ENCODE measurements at regions not wholly inside any gene's neighbourhood (a gene's known extent, or its start where the extent isn't known, plus 50 kb on each side); places are given as distances from the start of the nearest gene placed in this dataset.

- Histone ChIP-seq H3K27me3 (replicated peaks; ENCODE audit: control insufficient read depth, insufficient read depth, low read length) (no peaks in the 10 kb centered on the region), H3K4me3 (ENCODE audit: low read depth, low read length) (no peak overlapping the region), H3K36me3 (ENCODE audit: control insufficient read depth, insufficient read depth, low read length) (no peaks in the 10 kb centered on the region), H3K4me1 (no peaks in the 10 kb centered on the region), H3K9me3 (no peaks in the 10 kb centered on the region)
- H3K9me3 Mint-ChIP-seq (ENCODE audit: unreplicated experiment) = no peaks in the 10 kb centered on the region
- intact Hi-C loops (cut with micrococcal nuclease; ENCODE audit: unreplicated experiment) = no loop called here
- no peaks in the 10 kb centered on the region for H3K36me3 Mint-ChIP-seq (ENCODE audit: insufficient read depth, unreplicated experiment)
- CTCF ChIA-PET = no interaction called here
- H3K4me1 Mint-ChIP-seq (ENCODE audit: low read depth, unreplicated experiment) = no peaks in the 10 kb centered on the region
- TF ChIP-seq, protein P1, sequence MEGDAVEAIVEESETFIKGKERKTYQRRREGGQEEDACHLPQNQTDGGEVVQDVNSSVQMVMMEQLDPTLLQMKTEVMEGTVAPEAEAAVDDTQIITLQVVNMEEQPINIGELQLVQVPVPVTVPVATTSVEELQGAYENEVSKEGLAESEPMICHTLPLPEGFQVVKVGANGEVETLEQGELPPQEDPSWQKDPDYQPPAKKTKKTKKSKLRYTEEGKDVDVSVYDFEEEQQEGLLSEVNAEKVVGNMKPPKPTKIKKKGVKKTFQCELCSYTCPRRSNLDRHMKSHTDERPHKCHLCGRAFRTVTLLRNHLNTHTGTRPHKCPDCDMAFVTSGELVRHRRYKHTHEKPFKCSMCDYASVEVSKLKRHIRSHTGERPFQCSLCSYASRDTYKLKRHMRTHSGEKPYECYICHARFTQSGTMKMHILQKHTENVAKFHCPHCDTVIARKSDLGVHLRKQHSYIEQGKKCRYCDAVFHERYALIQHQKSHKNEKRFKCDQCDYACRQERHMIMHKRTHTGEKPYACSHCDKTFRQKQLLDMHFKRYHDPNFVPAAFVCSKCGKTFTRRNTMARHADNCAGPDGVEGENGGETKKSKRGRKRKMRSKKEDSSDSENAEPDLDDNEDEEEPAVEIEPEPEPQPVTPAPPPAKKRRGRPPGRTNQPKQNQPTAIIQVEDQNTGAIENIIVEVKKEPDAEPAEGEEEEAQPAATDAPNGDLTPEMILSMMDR (IDR thresholded peaks at IDR 0.05; ENCODE audit: insufficient read depth in 1 of 2, low read depth in 1 of 2, low read length in 1 of 2, severe bottlenecking in 1 of 2, unreplicated experiment in 1 of 2) = no peak
- POLR2A ChIA-PET = no interaction called here
- no TSS peak for BruUV-seq (replicated peaks)
- no peak overlapping the region for H3K4me3 Mint-ChIP-seq (ENCODE audit: unreplicated experiment)
- peaks cover 19% of the 10 kb centered on the region for H3K27me3 Mint-ChIP-seq (ENCODE audit: insufficient read depth, unreplicated experiment)
- H3K27ac Mint-ChIP-seq (ENCODE audit: unreplicated experiment) = no peak overlapping the region
- DNase-seq = no peak
Measured at GRCh38 chr10:44126291-44126717, 258.6 kb downstream of the CXCL12 start.

- Histone ChIP-seq H3K36me3 (ENCODE audit: control insufficient read depth, insufficient read depth, low read length) (no peaks in the 10 kb centered on the region), H3K27me3 (replicated peaks; ENCODE audit: control insufficient read depth, insufficient read depth, low read length) (no peaks in the 10 kb centered on the region), H3K4me1 (no peaks in the 10 kb centered on the region), H3K4me3 (ENCODE audit: low read depth, low read length) (no peak overlapping the region), H3K9me3 (no peaks in the 10 kb centered on the region)
- DNase-seq = no peak
- H3K4me3 Mint-ChIP-seq (ENCODE audit: unreplicated experiment) = no peak overlapping the region
- BruUV-seq (replicated peaks) = no TSS peak
- CTCF ChIA-PET = no interaction called here
- POLR2A ChIA-PET = no interaction called here
- TF ChIP-seq, protein P1 (IDR thresholded peaks at IDR 0.05; ENCODE audit: insufficient read depth in 1 of 2, low read depth in 1 of 2, low read length in 1 of 2, severe bottlenecking in 1 of 2, unreplicated experiment in 1 of 2) = no peak
- H3K27me3 Mint-ChIP-seq (ENCODE audit: insufficient read depth, unreplicated experiment) = peaks cover 19% of the 10 kb centered on the region
- no peaks in the 10 kb centered on the region for H3K4me1 Mint-ChIP-seq (ENCODE audit: low read depth, unreplicated experiment)
- no peaks in the 10 kb centered on the region for H3K36me3 Mint-ChIP-seq (ENCODE audit: insufficient read depth, unreplicated experiment)
- H3K9me3 Mint-ChIP-seq (ENCODE audit: unreplicated experiment) = no peaks in the 10 kb centered on the region
- no peak overlapping the region for H3K27ac Mint-ChIP-seq (ENCODE audit: unreplicated experiment)
- intact Hi-C loops (cut with micrococcal nuclease; ENCODE audit: unreplicated experiment) = no loop called here
Measured at GRCh38 chr10:44125879-44126278, 259.0 kb downstream of the CXCL12 start.

DNA sequence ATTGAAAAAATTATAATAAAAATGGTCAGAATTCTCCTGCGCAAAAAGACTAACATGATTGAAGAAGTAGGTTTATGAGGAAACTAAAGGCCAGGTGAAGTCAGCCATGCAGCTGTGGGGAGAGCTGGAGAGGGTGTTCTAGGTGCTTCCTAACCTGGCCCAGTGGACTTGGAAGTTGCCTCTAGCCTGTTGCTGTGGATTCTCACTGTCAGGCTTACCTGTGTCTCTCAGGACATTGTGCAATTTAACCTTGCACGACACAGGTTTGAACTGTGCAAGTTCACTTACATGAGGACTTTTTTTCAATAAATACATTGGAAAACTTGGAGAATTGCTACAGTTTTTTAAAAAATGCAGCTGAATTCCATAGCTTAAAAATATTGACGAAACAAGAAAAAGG lies 266.4 kb downstream of the CXCL12 start:
- TF ChIP-seq, protein P1 (IDR thresholded peaks at IDR 0.05; ENCODE audit: insufficient read depth in 1 of 2, low read depth in 1 of 2, low read length in 1 of 2, severe bottlenecking in 1 of 2, unreplicated experiment in 1 of 2) = no peak
- H3K9me3 Mint-ChIP-seq (ENCODE audit: unreplicated experiment) = peaks cover 16% of the 10 kb centered on the region
- ChIA-PET CTCF (no interaction called here), POLR2A (no interaction called here)
- H3K27ac Mint-ChIP-seq (ENCODE audit: unreplicated experiment) = no peak overlapping the region
- H3K27me3 Mint-ChIP-seq (ENCODE audit: insufficient read depth, unreplicated experiment) = peaks cover 5% of the 10 kb centered on the region
- Histone ChIP-seq H3K4me1 (no peaks in the 10 kb centered on the region), H3K27me3 (replicated peaks; ENCODE audit: control insufficient read depth, insufficient read depth, low read length) (no peaks in the 10 kb centered on the region), H3K9me3 (no peaks in the 10 kb centered on the region; the same call in 1 of the 2 replicates), H3K36me3 (ENCODE audit: control insufficient read depth, insufficient read depth, low read length) (no peaks in the 10 kb centered on the region), H3K4me3 (ENCODE audit: low read depth, low read length) (no peak overlapping the region)
- BruUV-seq (replicated peaks) = no TSS peak
- no peak for DNase-seq
- no peaks in the 10 kb centered on the region for H3K4me1 Mint-ChIP-seq (ENCODE audit: low read depth, unreplicated experiment)
- no peaks in the 10 kb centered on the region for H3K36me3 Mint-ChIP-seq (ENCODE audit: insufficient read depth, unreplicated experiment)
- intact Hi-C loops (cut with micrococcal nuclease; ENCODE audit: unreplicated experiment) = no loop called here
- H3K4me3 Mint-ChIP-seq (ENCODE audit: unreplicated experiment) = no peak overlapping the region
